SH-SY5Y (cell line): ENCODE measurements at regions not wholly inside any gene's neighbourhood (a gene's known extent, or its start where the extent isn't known, plus 50 kb on each side); places are given as distances from the start of the nearest gene placed in this dataset.

Experiments
- GATA2 ChIP-seq: IDR thresholded peaks from 2 replicates; pipeline ENCODE4 v1.6.1; 2011; ENCODE audit warnings: mild to moderate bottlenecking, low read depth, low read length
- GATA3 ChIP-seq: IDR thresholded peaks from 2 replicates; pipeline ENCODE4 v1.6.1; 2011; ENCODE audit warnings: low read depth, mild to moderate bottlenecking, low read length, moderate library complexity

DNA sequence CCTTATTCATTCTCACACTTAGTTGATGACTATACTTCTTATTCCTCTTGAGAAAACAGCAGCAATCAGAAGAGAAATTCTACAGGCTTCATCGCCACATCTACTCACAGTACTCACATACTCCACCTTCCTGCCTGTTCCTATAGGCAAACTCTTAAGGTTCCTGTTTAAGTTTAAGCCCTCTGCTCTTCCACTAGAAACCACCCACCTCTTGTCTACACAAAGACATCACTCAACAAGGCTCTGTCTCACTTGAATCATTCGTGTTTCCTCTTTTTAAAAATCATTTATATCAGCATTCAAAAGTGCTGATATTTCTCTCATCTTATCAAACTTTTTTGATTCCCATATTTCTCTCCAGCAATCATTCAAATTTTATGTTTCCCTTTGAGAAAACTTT, 85.5 kb upstream of the ADO start:
- TF ChIP-seq GATA3 (no peak), GATA2 (no peak)
